CD14-positive monocyte (primary cell): ENCODE measurements at regions not wholly inside any gene's neighbourhood (a gene's known extent, or its start where the extent isn't known, plus 50 kb on each side); places are given as distances from the start of the nearest gene placed in this dataset.

Experiments
- DNase-seq, 3 donors: peaks; one replicate each; pipeline ENCODE4 v3.0.0-alpha.2; 2011 to 2022
- H2AFZ ChIP-seq: 2 replicates; pipeline ENCODE4 v1.6.0; 2012; ENCODE audit warnings: mild to moderate bottlenecking, low read depth, low read length, inconsistent platforms; ENCODE audit not compliant: insufficient read depth, poor library complexity, severe bottlenecking
- H3K27ac ChIP-seq, 2 donors: 1 replicate in 1 of 2; 2 replicates in 1 of 2; pipeline ENCODE4 v1.5.1; 2012 to 2013; ENCODE audit warnings: low read length in 2 of 2, control low read depth in 1 of 2, inconsistent platforms in 1 of 2, low read depth in 1 of 2, mild to moderate bottlenecking in 1 of 2
- H3K27me3 ChIP-seq, 2 donors: one replicate each; pipeline versions ENCODE4 v1.6.0 to v1.6.1; 2011 to 2013; ENCODE audit warnings: low read length in 2 of 2; ENCODE audit not compliant: control insufficient read depth in 2 of 2, insufficient read depth in 2 of 2
- H3K36me3 ChIP-seq, 2 donors: replicated peaks in 1 of 2; 1 replicate in 1 of 2; 2 replicates in 1 of 2; pipeline versions ENCODE4 v1.5.1 to v1.6.1; 2012 to 2013; ENCODE audit warnings: low read length in 2 of 2, control low read depth in 1 of 2, inconsistent platforms in 1 of 2, mild to moderate bottlenecking in 1 of 2; ENCODE audit not compliant: insufficient read depth in 2 of 2, control insufficient read depth in 1 of 2
- H3K4me1 ChIP-seq, 2 donors: 1 replicate in 1 of 2; 2 replicates in 1 of 2; pipeline versions ENCODE4 v1.5.1 to v1.6.1; 2012 to 2013; ENCODE audit warnings: low read length in 2 of 2, control low read depth in 1 of 2, inconsistent platforms in 1 of 2, mild to moderate bottlenecking in 1 of 2, moderate library complexity in 1 of 2; ENCODE audit not compliant: insufficient read depth in 2 of 2, control insufficient read depth in 1 of 2
- H3K4me2 ChIP-seq: replicated peaks from 2 replicates; pipeline ENCODE3; 2012; ENCODE audit warnings: low read length, moderate library complexity, mild to moderate bottlenecking; ENCODE audit not compliant: poor library complexity, severe bottlenecking; ENCODE audit errors: extremely low read depth
- H3K4me3 ChIP-seq, 3 experiments: fragments of 200-600 bp in 1 of 3; sonication (generic) in 1 of 3; replicated peaks in 1 of 3; 1 replicate in 2 of 3; 2 replicates in 1 of 3; pipeline ENCODE4 v1.5.1; 2011 to 2013; ENCODE audit warnings: low read length in 3 of 3, mild to moderate bottlenecking in 3 of 3, control low read depth in 2 of 3, low read depth in 2 of 3, inconsistent platforms in 1 of 3, moderate library complexity in 1 of 3
- H3K79me2 ChIP-seq: 2 replicates; pipeline ENCODE4 v1.6.0; 2012; ENCODE audit warnings: mild to moderate bottlenecking, control low read depth, inconsistent platforms, low read length, moderate library complexity; ENCODE audit not compliant: insufficient read depth
- H3K9ac ChIP-seq: 2 replicates; pipeline ENCODE4 v1.6.0; 2017; ENCODE audit warnings: low read length, mild to moderate bottlenecking; ENCODE audit not compliant: insufficient read depth, poor library complexity, severe bottlenecking
- H3K9me3 ChIP-seq, 2 donors: replicated peaks in 1 of 2; 1 replicate in 1 of 2; 2 replicates in 1 of 2; pipeline versions ENCODE4 v1.5.1 to v1.6.1; 2012 to 2013; ENCODE audit warnings: low read length in 2 of 2, control low read depth in 1 of 2; ENCODE audit not compliant: control insufficient read depth in 1 of 2, insufficient read depth in 1 of 2
- H4K20me1 ChIP-seq: 2 replicates; pipeline ENCODE4 v1.6.0; 2012; ENCODE audit warnings: mild to moderate bottlenecking, low read length, control low read depth, moderate library complexity; ENCODE audit not compliant: insufficient read depth
- H3K27ac Mint-ChIP-seq, 7 donors: one replicate each; pipeline ENCODE4 v1.8.0; 2020; ENCODE audit warnings: mild to moderate bottlenecking in 7 of 7, mixed read lengths in 7 of 7, moderate library complexity in 6 of 7, inconsistent platforms in 2 of 7
- H3K27me3 Mint-ChIP-seq, 3 donors: one replicate each; pipeline ENCODE4 v1.8.0; 2021 to 2022; ENCODE audit warnings: low read depth in 3 of 3, mild to moderate bottlenecking in 3 of 3, mixed read lengths in 3 of 3, moderate library complexity in 3 of 3, inconsistent platforms in 1 of 3
- H3K36me3 Mint-ChIP-seq, 2 donors: one replicate each; pipeline ENCODE4 v1.8.0; 2020; ENCODE audit warnings: mixed read lengths in 2 of 2, inconsistent platforms in 1 of 2, mild to moderate bottlenecking in 1 of 2
- H3K4me1 Mint-ChIP-seq: one replicate; pipeline ENCODE4 v1.8.0; 2020; ENCODE audit warnings: mild to moderate bottlenecking, mixed read lengths
- H3K4me3 Mint-ChIP-seq, 2 donors: one replicate each; pipeline ENCODE4 v1.8.0; 2020; ENCODE audit warnings: mild to moderate bottlenecking in 2 of 2, mixed read lengths in 2 of 2, moderate library complexity in 1 of 2
- H3K9me3 Mint-ChIP-seq, 7 donors: one replicate each; pipeline ENCODE4 v1.8.0; 2020 to 2022; ENCODE audit warnings: mixed read lengths in 7 of 7, mild to moderate bottlenecking in 6 of 7, moderate library complexity in 6 of 7, inconsistent platforms in 2 of 7
- WGBS: methylation state at CpG from one replicate; pipeline ENCODE4 v1.1.5; 2013; ENCODE audit warnings: missing lambda C conversion rate; ENCODE audit not compliant: insufficient coverage; 5-methylcytosine and 5-hydroxymethylcytosine counted together
- intact Hi-C, 2 donors: fragments of 100-400 bp; cut with micrococcal nuclease; formaldehyde crosslinking; loops; one replicate each; pipeline versions ENCODE4 v1.15.0 to v1.15.1; 2023
- TF ChIP-seq, protein P1 (sequence below): fragments of 200-600 bp; IDR thresholded peaks from one replicate; pipeline ENCODE4 v1.8.0; 2022; ENCODE audit warnings: antibody characterized with exemption, mild to moderate bottlenecking

- no peak overlapping the region for H3K9ac ChIP-seq
- no peak overlapping the region for H3K4me2 ChIP-seq
- H4K20me1 ChIP-seq, result no peaks in the 10 kb centered on the region
- Mint-ChIP-seq H3K4me1 (peaks cover 13% of the 10 kb centered on the region), H3K36me3 (no peaks in the 10 kb centered on the region), H3K27ac (no peak overlapping the region), H3K4me3 (no peak overlapping the region), H3K9me3 (no peaks in the 10 kb centered on the region), H3K27me3 (peaks cover 3 to 9% (median 6%) of the 10 kb centered on the region in 3 donors)
- H3K36me3 ChIP-seq, result no peaks in the 10 kb centered on the region
- TF ChIP-seq, protein P1, sequence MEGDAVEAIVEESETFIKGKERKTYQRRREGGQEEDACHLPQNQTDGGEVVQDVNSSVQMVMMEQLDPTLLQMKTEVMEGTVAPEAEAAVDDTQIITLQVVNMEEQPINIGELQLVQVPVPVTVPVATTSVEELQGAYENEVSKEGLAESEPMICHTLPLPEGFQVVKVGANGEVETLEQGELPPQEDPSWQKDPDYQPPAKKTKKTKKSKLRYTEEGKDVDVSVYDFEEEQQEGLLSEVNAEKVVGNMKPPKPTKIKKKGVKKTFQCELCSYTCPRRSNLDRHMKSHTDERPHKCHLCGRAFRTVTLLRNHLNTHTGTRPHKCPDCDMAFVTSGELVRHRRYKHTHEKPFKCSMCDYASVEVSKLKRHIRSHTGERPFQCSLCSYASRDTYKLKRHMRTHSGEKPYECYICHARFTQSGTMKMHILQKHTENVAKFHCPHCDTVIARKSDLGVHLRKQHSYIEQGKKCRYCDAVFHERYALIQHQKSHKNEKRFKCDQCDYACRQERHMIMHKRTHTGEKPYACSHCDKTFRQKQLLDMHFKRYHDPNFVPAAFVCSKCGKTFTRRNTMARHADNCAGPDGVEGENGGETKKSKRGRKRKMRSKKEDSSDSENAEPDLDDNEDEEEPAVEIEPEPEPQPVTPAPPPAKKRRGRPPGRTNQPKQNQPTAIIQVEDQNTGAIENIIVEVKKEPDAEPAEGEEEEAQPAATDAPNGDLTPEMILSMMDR, result no peak
- no peaks in the 10 kb centered on the region for H3K79me2 ChIP-seq
- H2AFZ ChIP-seq, result no peak overlapping the region
- intact Hi-C loops, result no loop called here
- no peak overlapping the region for H3K27ac ChIP-seq
- DNase-seq, result no peak
- WGBS, result no CpG with 5 or more reads among the region's 2 CpGs
- no peaks in the 10 kb centered on the region for H3K9me3 ChIP-seq
- peaks cover 0 to 10% of the 10 kb centered on the region in 2 donors for H3K4me1 ChIP-seq
- H3K27me3 ChIP-seq, result no peaks in the 10 kb centered on the region
- H3K4me3 ChIP-seq, result no peak overlapping the region
Measured at GRCh38 chr22:22359465-22359864, 114.9 kb downstream of the VPREB1 start.

GRCh38 chr22:22360014-22360413 lies 115.4 kb downstream of the VPREB1 start:
- Histone ChIP-seq H2AFZ (no peak overlapping the region), H3K27ac (no peak overlapping the region), H3K9me3 (no peaks in the 10 kb centered on the region), H4K20me1 (no peaks in the 10 kb centered on the region), H3K4me3 (no peak overlapping the region), H3K4me2 (no peak overlapping the region), H3K27me3 (no peaks in the 10 kb centered on the region), H3K9ac (no peak overlapping the region), H3K79me2 (no peaks in the 10 kb centered on the region), H3K4me1 (peaks cover 0 to 10% of the 10 kb centered on the region in 2 donors), H3K36me3 (no peaks in the 10 kb centered on the region)
- no peak overlapping the region for H3K27ac Mint-ChIP-seq
- intact Hi-C loops, result no loop called here
- no peak for DNase-seq
- WGBS, result no CpG with 5 or more reads among the region's 2 CpGs
- H3K27me3 Mint-ChIP-seq, result peaks cover 3 to 9% (median 5%) of the 10 kb centered on the region in 3 donors
- H3K4me1 Mint-ChIP-seq, result peaks cover 13% of the 10 kb centered on the region
- no peaks in the 10 kb centered on the region for H3K36me3 Mint-ChIP-seq
- TF ChIP-seq, protein P1, result no peak
- no peak overlapping the region for H3K4me3 Mint-ChIP-seq
- no peaks in the 10 kb centered on the region for H3K9me3 Mint-ChIP-seq
